ENCODE measurements at regions not wholly inside any gene's neighbourhood (a gene's known extent, or its start where the extent isn't known, plus 50 kb on each side); places are given as distances from the start of the nearest gene placed in this dataset.
"Not testable (repeated sequence)": the region's sequence is repeated elsewhere in the genome, so short reads cannot be mapped to it uniquely, and the experiment has no call there.

DNA sequence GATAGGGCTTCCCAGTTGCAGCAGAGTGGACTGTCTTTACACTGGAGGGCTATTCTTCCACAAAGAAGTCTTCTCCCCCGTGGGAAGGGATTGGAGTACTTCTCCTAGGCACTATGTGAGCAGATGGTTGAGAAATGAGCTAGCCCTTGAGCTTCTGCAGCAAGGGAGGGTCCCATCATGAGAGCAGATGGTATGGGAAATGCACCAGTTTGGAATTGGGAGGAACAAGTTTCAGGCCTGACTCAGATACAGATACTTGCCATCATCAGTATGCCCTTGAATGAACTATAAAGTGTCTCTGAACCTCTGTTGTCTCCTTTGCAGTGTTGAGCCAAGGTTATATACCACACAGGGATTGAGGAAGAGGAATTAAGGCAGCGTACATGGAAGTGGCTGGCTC lies 757.4 kb downstream of the RNF144A start:
- no peak for DNase-seq (ENCODE audit: low spot score)
- intact Hi-C loops (cut with DNase I), result no loop called here

DNA sequence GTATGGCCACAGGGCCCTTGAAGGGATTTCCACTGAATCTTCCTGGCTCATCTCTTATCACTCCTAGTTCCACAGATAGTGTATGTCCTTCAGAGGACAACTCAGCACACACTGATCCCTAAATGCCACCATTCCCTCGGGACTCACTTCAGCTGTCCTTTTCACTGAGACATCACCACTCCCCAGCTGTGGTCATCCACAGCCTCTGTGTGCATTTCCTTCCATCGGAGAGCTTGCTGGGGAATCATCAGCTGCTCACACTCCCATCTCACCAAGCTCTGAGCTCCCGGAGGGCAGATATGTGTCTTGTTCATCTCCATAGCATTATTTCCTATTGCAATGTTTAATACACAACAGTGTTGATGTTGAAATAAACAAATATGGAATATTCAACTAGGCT lies 759.5 kb downstream of the RNF144A start:
- intact Hi-C loops (cut with DNase I), result no loop called here

DNA sequence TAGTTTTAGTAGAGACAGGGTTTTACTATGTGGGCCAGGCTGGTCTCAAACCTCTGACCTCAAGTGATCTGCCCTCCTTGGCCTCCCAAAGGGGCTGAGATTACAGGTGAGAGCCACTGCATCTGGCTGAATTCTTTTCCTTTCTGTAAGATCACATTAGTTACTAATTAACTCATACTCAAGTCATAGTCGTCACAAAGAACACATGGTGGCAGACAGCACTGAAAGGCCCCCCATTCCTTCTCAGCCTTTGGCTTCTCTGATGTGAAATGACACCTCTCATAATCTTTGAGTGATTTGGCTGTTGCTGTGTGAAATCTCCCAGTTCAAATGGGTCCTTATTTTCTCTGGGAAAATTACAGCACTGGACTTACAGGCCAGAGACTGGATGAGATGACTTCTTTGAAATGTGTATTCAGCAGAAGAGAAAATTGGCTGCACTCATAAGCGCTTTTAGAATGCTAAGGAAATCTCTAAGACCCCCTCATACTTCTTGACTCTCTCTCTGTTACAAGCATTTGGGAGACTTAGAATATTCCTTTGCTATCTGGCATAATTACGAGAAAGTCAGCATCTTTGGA lies 764.8 kb downstream of the RNF144A start:
- intact Hi-C loops (cut with DNase I), result no loop called here

More for the DNA sequence above, 759.5 kb downstream of the RNF144A start:
- DNase-seq (ENCODE audit: low spot score), result no peak

DNA sequence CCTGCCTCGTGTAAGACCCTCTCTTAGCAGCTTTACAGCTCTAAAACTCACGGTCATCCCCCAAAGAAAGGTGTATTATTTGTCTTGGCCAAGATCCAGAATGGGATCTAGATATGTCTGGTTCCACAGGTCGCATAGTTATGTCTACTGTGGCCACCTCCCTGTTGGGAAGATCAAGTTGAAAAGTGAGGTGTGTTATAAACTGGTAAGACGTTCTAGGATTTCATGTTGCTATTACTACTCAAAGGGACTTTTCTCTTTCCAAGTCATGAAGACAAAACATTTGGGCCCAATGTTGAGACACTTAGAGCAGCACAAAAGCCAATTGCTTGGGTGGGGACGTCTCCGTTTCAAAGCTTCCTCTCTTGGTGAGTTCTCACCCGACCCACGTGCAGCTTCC lies 766.0 kb downstream of the RNF144A start:
- DNase-seq (ENCODE audit: low spot score), result no peak
- intact Hi-C loops (cut with DNase I), result no loop called here

More for the DNA sequence above, 764.8 kb downstream of the RNF144A start:
- DNase-seq (ENCODE audit: low spot score), result no peak

DNA sequence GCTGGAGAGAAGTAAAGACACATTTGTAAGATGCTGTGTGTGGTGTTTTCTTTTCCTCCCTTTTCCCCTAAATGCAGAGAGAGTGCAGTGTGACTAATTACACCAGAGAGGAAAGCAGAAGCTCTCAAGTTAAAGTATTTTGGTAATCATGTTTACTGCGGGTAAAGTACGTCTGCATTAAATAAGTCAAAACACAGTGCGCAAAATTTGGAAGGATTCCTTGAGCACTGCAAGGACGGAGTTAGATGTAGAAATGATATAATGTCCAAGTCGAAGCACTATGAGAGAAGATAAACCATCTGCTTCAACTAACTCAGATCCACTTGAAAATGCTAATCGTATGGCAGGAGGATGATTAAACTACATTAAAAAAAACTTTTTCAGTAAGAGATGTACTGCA lies 766.5 kb downstream of the RNF144A start:
- intact Hi-C loops (cut with DNase I), result no loop called here
- DNase-seq (ENCODE audit: low spot score), result no peak

DNA sequence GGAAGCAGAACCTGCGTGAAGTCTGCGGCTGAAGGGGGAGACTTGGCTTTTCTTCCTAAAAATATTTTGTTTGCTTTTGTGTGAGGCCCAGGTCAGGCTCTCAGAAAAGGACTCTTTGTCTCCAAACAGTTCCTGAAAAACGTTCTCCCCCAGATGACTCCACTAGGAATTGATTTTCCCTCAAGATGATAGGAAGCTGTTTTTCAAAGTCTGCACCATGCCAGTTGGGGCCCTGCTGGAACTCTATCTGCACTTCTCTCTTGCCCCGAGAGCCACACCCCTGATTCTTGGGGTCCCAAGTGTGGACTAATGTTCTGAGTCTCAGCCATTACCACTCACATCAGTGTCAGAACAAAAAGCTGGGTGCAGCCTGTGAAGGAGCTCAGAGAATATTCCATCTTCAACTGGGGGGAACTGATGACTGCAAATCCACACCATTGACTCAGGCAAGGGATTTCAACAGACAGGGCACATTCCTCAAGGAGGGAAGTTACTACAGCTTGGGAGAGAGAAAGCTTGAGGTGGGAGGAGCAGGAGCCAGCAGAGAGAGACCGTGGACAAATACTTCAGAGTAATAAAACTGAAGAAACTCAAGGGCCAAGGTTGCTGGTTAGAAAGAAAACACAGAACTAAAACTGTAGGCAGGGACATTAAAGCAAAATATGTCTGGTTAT lies 768.3 kb downstream of the RNF144A start:
- intact Hi-C loops (cut with DNase I), result no loop called here
- DNase-seq (ENCODE audit: low spot score), result no peak

DNA sequence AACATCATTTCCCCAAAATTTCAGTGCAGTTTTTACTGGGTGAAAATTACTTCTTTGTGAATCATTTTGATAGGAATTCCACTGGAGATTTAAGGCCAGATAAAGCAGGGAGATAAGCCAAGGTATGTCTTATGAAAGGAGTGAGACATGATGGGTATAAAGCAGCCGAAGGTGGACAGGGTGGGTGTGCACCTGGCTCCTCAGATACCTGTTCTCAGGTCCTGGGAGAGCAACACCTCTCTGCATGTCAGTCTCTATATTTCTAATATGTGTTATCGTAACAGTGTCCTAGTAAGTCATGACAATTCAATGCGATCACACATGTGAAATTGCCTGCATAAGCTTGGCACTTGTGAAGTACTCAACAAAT lies 768.8 kb downstream of the RNF144A start:
- intact Hi-C loops (cut with DNase I), result no loop called here
- no peak for DNase-seq (ENCODE audit: low spot score)

DNA sequence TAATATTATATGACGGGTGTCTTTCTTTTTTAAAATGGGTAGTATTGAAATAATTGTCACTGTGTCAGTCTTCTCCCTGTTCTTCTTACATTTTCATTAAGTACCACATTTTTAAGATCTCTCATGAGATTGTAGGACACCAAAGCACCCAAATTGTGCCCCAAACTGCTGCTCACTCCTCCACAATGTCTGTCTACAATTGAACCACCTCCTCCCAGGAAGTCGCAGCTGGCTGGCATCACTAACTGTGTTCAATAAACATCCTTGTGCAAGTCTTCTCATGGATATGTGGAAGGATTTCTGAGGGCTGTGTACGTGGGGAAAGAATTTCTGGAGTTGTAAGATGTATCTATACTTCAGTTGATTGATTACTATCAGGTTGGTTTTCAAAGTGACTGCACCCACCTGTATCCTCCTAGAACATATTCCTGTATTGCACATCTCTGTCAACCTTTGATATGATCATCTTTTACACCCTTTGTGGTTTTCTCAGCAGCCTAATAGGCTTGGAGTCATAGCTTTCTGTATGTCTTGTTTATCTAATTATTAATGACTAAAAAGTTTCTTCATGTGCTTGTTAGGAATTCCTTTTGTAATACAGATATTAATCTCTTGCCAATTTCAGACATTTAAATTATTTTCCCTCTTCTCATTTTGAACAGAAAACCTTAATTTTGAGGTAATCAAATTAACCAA lies 774.9 kb downstream of the RNF144A start:
- intact Hi-C loops (cut with DNase I), result no loop called here

DNA sequence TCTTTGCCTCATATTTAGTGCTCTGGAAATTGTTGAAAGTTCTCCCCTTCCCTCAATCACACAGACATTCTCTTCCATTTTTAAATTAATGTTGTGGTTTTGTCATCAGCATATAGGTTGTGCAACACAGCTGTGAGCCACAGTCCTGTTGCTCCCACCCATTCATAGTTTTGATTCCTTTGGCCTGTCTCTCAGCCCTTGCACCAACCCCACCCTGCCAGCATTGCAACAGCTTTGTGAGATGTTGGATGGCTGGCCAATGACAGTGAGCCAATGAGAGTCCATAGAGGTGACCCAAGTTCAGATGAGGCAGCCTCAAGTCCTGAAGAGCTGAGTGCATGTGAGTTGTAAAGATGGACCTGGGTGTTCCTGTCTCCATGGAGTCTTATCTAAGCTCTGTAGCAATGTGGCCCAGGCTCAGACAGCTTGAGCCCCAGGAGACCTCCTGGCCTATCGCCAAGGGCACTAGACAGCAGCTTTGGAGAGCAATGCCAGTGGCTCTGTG lies 775.5 kb downstream of the RNF144A start:
- no peak for DNase-seq (ENCODE audit: low spot score)

More for the DNA sequence above, 774.9 kb downstream of the RNF144A start:
- DNase-seq (ENCODE audit: low spot score), result no peak

DNA sequence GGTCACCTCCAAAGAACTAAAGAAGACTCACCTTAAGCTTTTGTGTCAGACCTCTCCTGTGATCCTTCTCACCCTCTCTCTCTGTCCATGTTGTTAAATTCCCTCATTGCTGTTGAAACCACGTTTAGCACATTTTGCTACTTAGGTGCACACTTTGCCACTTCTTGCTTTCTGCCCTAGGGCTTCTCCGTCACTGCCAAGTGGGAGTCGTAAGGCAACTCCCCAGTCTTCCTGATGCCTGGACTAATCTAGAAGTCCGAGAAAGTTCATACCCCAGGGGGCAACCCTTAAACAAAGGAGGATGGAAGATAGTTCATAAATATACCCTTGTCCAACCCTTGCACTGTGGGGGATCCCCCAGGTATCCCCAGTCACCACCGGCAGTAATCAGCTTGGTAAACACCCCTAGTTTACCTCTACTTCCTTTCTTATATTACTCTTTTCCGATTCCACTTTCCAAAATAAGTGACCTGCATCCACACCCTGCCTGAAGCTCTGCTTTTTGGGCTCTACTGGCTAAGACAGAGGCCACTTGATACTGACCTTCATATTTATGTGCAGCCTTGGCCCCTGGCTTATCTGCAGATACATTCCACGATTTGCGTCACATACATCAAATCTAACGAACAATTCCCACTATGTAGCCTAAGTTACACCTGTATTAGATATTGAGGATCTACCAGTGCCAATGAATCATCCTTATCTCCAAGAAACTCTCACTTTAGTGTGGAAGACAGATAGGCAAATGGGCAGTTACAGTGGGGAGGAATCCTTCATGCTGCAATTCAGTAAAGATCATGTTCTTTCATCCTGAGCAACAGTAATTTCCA lies 776.2 kb downstream of the RNF144A start:
- intact Hi-C loops (cut with DNase I), result no loop called here
- no peak for DNase-seq (ENCODE audit: low spot score)

More for the DNA sequence above, 775.5 kb downstream of the RNF144A start:
- intact Hi-C loops (cut with DNase I), result no loop called here

DNA sequence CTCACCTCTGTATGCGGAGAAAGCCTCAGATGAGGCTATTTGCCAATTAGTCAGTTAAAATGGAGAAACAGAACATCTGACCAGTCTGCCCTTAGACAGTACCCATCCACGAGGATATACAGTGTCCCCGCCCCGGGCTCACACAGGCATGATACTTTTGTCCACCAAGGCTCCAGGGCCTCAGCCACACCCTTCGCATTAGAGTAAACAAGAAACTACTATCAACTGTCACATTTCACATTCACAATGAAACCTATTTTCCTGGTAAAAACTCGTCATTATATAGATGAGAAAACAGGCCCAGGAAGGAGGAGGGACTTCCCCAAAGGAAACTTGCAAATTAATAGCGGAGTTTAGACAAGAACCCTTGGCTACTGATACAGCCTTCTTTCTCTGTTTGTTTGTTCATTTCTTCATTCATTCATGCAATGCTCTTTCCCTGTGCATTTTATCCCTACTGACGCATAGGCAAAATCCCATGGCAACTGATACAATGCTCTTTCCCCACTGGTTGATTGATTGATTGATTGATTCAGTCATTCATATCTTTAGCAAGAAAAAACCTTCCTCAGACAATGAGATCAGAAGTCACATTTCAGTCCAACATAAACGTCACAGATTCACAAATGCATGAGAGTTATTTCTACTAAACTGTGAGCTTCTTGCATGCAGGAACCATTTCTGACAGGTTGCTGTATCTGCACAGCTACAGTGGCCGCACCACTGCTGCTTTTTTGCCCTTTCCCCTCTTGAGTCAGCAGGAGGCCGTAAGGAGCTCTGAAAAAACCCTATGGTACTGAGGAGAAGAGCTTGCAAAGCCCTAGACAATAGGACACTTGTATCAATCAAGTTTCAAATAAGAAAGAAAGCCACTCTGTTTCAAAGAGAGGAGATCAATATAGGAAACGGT lies 777.1 kb downstream of the RNF144A start:
- no peak for DNase-seq (ENCODE audit: low spot score)
- intact Hi-C loops (cut with DNase I), result no loop called here

DNA sequence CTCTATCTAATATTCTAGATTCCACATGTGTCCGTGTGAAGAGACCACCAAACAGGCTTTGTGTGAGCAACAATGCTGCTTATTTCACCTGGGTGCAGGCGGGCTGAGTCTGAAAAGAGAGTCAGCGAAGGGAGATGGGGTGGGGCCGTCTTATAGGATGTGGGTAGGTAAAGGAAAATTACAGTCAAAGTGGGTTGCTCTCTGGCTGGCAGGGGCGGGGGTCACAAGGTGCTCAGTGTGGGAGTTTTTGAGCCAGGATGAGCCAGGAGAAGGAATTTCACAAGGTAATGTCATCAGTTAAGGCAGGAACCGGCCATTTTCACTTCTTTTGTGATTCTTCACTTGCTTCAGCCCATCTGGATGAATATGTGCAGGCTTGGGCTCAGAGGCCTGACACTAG lies 779.3 kb downstream of the RNF144A start:
- DNase-seq (ENCODE audit: low spot score); intact Hi-C loops (cut with DNase I): not testable (repeated sequence)

DNA sequence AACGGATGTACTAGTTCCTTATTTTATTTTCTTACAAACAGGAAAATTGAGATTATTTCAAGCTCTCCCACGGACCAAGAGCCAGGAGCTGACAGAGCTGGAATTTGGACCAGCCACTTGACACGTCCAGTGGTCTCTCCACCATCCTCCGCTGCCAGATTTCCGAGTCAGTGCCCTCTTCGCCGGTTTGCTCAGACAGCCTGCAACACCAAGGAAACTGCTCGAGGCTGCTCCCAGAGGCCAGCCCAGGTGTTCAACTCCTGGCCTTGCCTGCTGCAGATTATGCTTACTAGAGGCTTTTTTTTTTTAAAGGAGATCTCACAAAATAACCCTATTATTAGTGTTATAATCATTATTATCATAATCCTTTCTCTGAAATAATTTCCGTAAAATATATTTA lies 779.8 kb downstream of the RNF144A start:
- intact Hi-C loops (cut with DNase I), result no loop called here

DNA sequence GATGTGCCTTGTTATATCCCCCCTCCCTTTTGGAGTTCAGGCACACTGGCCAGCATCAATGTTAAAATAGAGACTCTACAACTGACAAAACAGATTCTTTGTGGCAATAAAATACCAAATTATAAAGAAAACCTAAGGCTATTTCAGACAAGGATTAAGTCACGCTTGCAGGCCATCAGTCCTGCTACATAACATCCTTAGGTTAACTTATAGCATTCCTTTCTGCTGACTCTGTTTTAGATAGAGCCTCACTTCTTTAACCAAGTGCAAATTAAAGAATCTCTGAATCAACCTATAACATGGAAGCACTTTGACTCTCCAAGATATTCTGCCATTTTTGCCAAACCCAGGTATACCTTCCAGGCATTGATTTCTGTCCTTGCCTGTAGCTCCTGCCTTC lies 784.6 kb downstream of the RNF144A start:
- DNase-seq (ENCODE audit: low spot score), result no peak
- intact Hi-C loops (cut with DNase I), result no loop called here

More for the DNA sequence above, 779.8 kb downstream of the RNF144A start:
- no peak for DNase-seq (ENCODE audit: low spot score)

DNA sequence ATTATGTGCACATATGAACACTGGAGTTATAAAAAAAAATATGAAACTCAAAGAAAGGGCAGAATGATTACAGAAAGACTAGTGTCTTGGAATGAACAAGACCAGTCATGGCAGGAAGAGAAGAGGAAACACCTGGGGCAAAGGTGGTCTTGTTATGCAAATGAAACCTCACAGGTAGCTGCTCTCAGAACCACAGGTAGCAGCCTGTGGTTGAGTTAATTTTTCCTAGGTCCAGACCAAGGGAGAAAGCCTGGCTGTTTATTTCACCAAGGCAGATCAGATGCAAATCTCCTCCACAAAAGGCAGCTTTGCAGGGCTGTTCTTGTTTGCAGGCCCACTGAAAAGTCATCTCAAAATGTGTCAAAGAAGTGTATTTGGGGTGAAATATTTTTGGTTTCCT lies 785.8 kb downstream of the RNF144A start:
- DNase-seq (ENCODE audit: low spot score), result no peak
- intact Hi-C loops (cut with DNase I), result no loop called here

DNA sequence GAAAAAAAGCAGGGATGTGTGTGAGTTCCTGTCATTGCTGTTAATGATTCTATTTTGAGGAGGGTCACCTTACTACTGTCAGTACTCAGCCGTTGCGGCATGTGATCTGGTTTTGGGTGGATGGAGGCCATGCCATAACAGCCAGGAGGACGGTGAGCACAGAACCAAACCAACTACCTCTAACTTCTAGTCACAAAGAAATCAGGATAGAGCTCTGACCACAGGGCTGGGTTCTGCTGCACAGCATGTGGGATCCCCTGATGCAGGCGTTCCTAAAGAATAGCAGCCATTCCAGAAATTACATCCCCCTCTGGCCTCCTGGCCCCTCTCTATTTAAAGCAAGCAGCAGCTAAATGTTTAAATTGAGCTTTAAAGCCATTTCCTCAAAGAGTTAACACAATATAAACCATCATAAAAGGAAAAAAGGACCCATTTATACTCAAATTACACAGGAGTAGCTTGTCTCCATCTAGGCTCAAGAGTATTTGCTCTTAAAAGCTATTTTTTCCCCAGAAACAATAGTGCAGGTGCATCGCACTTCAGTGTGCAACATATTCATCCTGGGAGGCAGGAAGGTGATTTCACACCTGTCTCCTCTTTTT lies 786.4 kb downstream of the RNF144A start:
- intact Hi-C loops (cut with DNase I), result no loop called here
- DNase-seq (ENCODE audit: low spot score), result no peak

DNA sequence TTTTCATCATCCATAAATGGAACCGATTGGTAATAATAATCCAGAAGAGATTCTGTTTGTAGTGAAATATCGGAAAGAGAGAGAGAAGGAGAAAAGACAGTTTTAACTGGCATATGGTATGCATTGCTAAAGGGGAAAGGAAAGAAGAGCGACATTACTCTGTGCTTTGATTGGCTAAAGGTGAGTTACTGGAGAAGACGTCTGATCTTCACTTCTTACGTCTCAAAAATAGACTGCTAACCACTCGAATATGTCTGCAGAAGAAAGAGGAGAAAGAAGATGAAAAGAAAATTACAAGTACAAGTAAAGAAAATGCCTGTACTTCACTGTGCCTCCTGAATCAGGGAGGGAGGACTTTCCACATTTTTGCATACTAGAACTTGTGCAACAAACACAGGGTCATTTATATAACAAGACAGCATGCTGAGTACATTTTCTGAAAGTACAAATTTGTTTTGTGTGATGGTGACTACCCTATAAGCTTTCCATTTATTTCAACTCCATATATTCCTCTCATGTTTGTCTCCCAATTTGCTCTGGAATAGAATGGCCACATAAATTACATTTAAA lies 787.2 kb downstream of the RNF144A start:
- intact Hi-C loops (cut with DNase I), result no loop called here
- DNase-seq (ENCODE audit: low spot score), result no peak

DNA sequence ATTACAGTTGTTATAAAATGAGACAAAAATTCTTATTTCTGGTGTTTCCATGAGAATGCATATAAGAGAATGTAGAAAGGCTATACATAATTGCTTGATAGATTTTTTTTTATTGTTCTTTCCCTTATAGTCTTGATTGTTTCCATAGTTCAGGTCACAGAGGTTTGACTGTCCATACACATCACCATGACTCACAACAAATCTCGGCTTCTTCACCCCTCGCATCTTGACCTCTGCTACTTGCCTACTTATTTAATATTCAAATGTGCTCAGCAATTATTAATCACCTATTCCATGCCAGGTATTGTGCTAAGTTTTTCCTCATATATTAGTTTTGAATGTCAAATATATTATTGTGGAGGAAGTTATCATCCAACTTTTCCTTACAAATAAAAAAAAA lies 789.6 kb downstream of the RNF144A start:
- no peak for DNase-seq (ENCODE audit: low spot score)
- intact Hi-C loops (cut with DNase I), result no loop called here

Data from cardiac septum (tissue), 1 donor.